Gastrocnemius medialis (tissue), 4 donors: ENCODE measurements at regions not wholly inside any gene's neighbourhood (a gene's known extent, or its start where the extent isn't known, plus 50 kb on each side); places are given as distances from the start of the nearest gene placed in this dataset.

Experiments used
- ATAC-seq, 2 donors: fragments of 150-250 bp; one replicate each; pipeline ENCODE4 v1.9.1; 2016
- DNase-seq, 2 donors: peaks; one replicate each; pipeline ENCODE4 v3.0.0-alpha.2; 2019
- H3K27ac ChIP-seq, 4 donors: fragments of 200-600 bp; sonication (generic); 1 replicate in 1 of 4; 2 replicates in 3 of 4; pipeline ENCODE4 v1.5.1; 2016 to 2018; ENCODE audit warnings: mild to moderate bottlenecking in 2 of 4, moderate library complexity in 1 of 4
- H3K27me3 ChIP-seq, 3 donors: fragments of 200-600 bp; sonication (generic) in 2 of 3; 1 replicate in 1 of 3; 2 replicates in 2 of 3; pipeline versions ENCODE4 v1.5.1 to v1.6.0; 2016 to 2019; ENCODE audit warnings: mild to moderate bottlenecking in 1 of 3, moderate library complexity in 1 of 3
- H3K36me3 ChIP-seq, 2 donors: fragments of 200-600 bp; sonication (generic) in 1 of 2; one replicate each; pipeline ENCODE4 v1.5.1; 2017 to 2018
- H3K4me1 ChIP-seq, 2 donors: fragments of 200-600 bp; sonication (generic) in 1 of 2; one replicate each; pipeline ENCODE4 v1.5.1; 2016 to 2017; ENCODE audit warnings: mild to moderate bottlenecking in 2 of 2
- H3K4me3 ChIP-seq, 4 donors: fragments of 200-600 bp; sonication (generic) in 3 of 4; 1 replicate in 1 of 4; 2 replicates in 3 of 4; pipeline ENCODE4 v1.5.1; 2016 to 2019; ENCODE audit warnings: mild to moderate bottlenecking in 2 of 4
- H3K9me3 ChIP-seq, 3 donors: fragments of 200-600 bp; sonication (generic) in 2 of 3; 1 replicate in 1 of 3; 2 replicates in 2 of 3; pipeline ENCODE4 v1.5.1; 2016 to 2019
- CTCF ChIP-seq, 5 experiments: fragments of 450-650 bp in 3 of 5; fragments of 200-600 bp in 2 of 5; sonication (generic) in 2 of 5; IDR thresholded peaks in 4 of 5; conservative IDR thresholded peaks in 1 of 5; 1 replicate in 4 of 5; 2 replicates in 1 of 5; pipeline ENCODE4 v1.5.1; 2016 to 2019; ENCODE audit warnings: antibody characterized with exemption in 5 of 5, mild to moderate bottlenecking in 3 of 5, moderate library complexity in 3 of 5
- POLR2A ChIP-seq, 2 donors: fragments of 450-650 bp; IDR thresholded peaks; one replicate each; pipeline ENCODE4 v1.6.1; 2017; ENCODE audit warnings: antibody characterized with exemption in 2 of 2, mild to moderate bottlenecking in 2 of 2, moderate library complexity in 2 of 2
- in situ Hi-C, 4 donors: fragments of 200-750 bp; cut with MboI; loops; one replicate each; pipeline versions ENCODE4 v1.15.0 to v1.8.0; 2017; ENCODE audit warnings: low sequenced_read_pairs in 4 of 4
- intact Hi-C: fragments of 100-400 bp; cut with DNase I; formaldehyde crosslinking; loops from one replicate; pipeline ENCODE4 v1.15.1; 2023; ENCODE audit warnings: low total_unique reads

- H3K4me3 ChIP-seq: no peak overlapping the region
- intact Hi-C loops: no loop called here
- H3K4me1 ChIP-seq: no peaks in the 10 kb centered on the region
- H3K9me3 ChIP-seq: no peaks in the 10 kb centered on the region
- H3K27ac ChIP-seq: no peak overlapping the region
- no peaks in the 10 kb centered on the region for H3K36me3 ChIP-seq
- no peaks in the 10 kb centered on the region for H3K27me3 ChIP-seq
- TF ChIP-seq CTCF (IDR thresholded peaks at IDR 0.05 in 4 of 5, conservative IDR thresholded peaks at IDR 0.05 in 1 of 5) (no peak), POLR2A (IDR thresholded peaks at IDR 0.05) (no peak)
- DNase-seq (no peak), ATAC-seq (no peak)
- in situ Hi-C loops: no loop called here
These were observed 652.6 kb downstream of the SORCS1 start for GRCh38 chr10:106511917-106512316.

DNA sequence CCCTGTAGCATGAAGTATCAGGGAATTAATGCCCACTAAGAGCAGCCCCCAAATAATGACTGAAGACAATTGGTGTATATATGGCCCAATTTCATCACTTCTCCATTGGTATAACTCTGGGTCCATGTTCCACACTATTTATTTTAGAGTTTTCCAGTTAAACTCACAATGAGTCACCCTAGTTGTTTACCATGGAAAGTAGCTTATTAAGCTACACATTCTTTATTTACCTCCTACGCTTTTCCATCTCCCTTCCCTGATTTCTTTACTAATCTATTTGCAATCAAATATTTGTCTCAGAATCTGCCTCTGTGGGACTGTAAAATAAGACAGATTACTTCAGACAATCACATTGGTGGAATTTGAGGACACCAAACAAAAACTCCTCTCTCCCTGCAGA lies 655.6 kb downstream of the SORCS1 start:
- Histone ChIP-seq H3K36me3 (no peaks in the 10 kb centered on the region), H3K27ac (no peak overlapping the region), H3K4me3 (no peak overlapping the region), H3K4me1 (no peaks in the 10 kb centered on the region), H3K9me3 (no peaks in the 10 kb centered on the region), H3K27me3 (no peaks in the 10 kb centered on the region)
- ATAC-seq: no peak
- intact Hi-C loops: no loop called here
- TF ChIP-seq POLR2A (IDR thresholded peaks at IDR 0.05): no peak
- no peak for TF ChIP-seq CTCF (IDR thresholded peaks at IDR 0.05 in 4 of 5, conservative IDR thresholded peaks at IDR 0.05 in 1 of 5)
- DNase-seq: no peak
- in situ Hi-C loops: no loop called here

DNA sequence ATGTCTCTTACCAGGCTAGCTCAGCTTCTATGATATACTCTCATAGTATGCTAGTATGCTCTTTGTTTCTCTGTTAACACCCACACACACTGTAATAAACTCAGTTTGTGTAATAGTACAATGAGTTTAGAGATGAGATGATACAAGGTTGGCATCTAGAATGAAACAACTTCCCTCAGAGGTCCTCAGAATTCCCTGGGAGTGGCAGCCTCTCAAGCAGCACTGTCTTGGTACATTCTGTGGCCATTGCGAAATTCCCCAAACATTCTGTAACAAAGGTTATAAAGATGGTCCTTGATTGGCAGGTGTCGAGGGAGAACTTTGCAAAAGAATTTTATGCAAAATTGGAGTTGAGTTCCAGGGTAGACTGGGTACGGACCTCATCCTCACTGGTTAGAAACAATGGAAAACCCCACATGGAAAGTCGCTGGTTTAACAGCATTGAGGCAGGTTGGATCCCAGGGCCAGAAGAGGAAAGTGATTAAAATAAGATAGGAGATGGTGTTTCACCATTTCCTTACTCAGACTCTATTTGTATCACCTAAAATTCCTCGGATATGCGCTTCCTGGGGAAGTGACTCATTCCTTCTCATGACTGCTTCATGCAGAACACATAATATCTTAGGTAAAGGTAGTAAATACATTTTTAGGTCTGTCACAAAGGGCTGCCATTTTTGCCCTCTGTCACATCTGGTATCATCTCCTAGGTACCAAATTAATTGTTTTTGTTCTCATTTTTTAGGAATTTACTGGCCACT lies 657.8 kb downstream of the SORCS1 start:
- no peak for DNase-seq
- Histone ChIP-seq H3K4me3 (no peak overlapping the region), H3K27me3 (no peaks in the 10 kb centered on the region), H3K4me1 (no peaks in the 10 kb centered on the region), H3K36me3 (no peaks in the 10 kb centered on the region), H3K27ac (no peak overlapping the region), H3K9me3 (no peaks in the 10 kb centered on the region)
- in situ Hi-C loops (no loop called here), intact Hi-C loops (no loop called here)
- ATAC-seq: no peak
- TF ChIP-seq CTCF (IDR thresholded peaks at IDR 0.05 in 4 of 5, conservative IDR thresholded peaks at IDR 0.05 in 1 of 5) (no peak), POLR2A (IDR thresholded peaks at IDR 0.05) (no peak)

GRCh38 chr10:106504536-106504935 lies 660.0 kb downstream of the SORCS1 start:
- H3K27me3 ChIP-seq: no peaks in the 10 kb centered on the region
- no peak overlapping the region for H3K4me3 ChIP-seq
- H3K9me3 ChIP-seq: no peaks in the 10 kb centered on the region
- in situ Hi-C loops: no loop called here
- H3K36me3 ChIP-seq: no peaks in the 10 kb centered on the region
- intact Hi-C loops: no loop called here
- no peak for DNase-seq
- H3K27ac ChIP-seq: no peak overlapping the region
- H3K4me1 ChIP-seq: no peaks in the 10 kb centered on the region
- TF ChIP-seq POLR2A (IDR thresholded peaks at IDR 0.05) (no peak), CTCF (IDR thresholded peaks at IDR 0.05 in 4 of 5, conservative IDR thresholded peaks at IDR 0.05 in 1 of 5) (no peak)
- ATAC-seq: no peak

GRCh38 chr10:106502641-106503040 lies 661.9 kb downstream of the SORCS1 start:
- no peak for TF ChIP-seq POLR2A (IDR thresholded peaks at IDR 0.05)
- TF ChIP-seq CTCF (IDR thresholded peaks at IDR 0.05 in 4 of 5, conservative IDR thresholded peaks at IDR 0.05 in 1 of 5): no peak
- ATAC-seq (no peak), DNase-seq (no peak)
- H3K9me3 ChIP-seq: no peaks in the 10 kb centered on the region
- H3K27me3 ChIP-seq: no peaks in the 10 kb centered on the region
- in situ Hi-C loops (no loop called here), intact Hi-C loops (no loop called here)
- H3K36me3 ChIP-seq: no peaks in the 10 kb centered on the region
- H3K4me1 ChIP-seq: no peaks in the 10 kb centered on the region
- no peak overlapping the region for H3K4me3 ChIP-seq
- H3K27ac ChIP-seq: no peak overlapping the region
